ENCODE measurements at regions not wholly inside any gene's neighbourhood (a gene's known extent, or its start where the extent isn't known, plus 50 kb on each side); places are given as distances from the start of the nearest gene placed in this dataset.
A peak's percentile ranks its signal among the peaks of the same experiment; 100 is the strongest.

DNA sequence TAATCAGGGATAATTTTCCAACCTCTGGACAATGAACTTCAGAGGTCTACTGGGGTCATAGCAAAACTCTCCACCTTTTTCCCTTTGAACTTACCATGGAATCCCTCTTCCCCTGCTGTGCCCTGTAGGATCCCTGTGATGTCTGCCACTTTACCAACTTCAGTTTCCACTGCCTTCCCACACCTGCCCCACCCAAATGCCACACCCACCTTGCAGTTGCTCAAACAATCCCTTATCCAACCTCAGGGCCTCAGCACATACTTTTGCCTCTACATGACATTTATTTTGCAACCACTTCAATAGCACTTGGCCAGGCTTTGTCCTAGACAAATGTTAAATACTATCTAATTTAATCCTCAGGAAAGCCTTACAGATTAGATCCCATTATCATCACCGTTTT, 463.7 kb upstream of the WWC1 start:
- Histone ChIP-seq H3K36me3 (ENCODE audit: insufficient read depth, low read length) (no peaks in the 10 kb centered on the region), H2AFZ (ENCODE audit: low read depth, low read length) (no peak overlapping the region), H3K27ac (ENCODE audit: low read length) (no peak overlapping the region), H3K9me3 (ENCODE audit: low read length) (no peaks in the 10 kb centered on the region), H3K27me3 (ENCODE audit: insufficient read depth, low read depth, low read length) (no peaks in the 10 kb centered on the region), H3K9me2 (ENCODE audit: insufficient read depth, low read length) (no peaks in the 10 kb centered on the region), H3K79me2 (replicated peaks; ENCODE audit: insufficient read depth, low read length) (no peaks in the 10 kb centered on the region), H3K4me3 (ENCODE audit: low read length) (no peak overlapping the region), H3K9ac (ENCODE audit: low read length) (no peak overlapping the region), H3K4me2 (ENCODE audit: low read length) (no peak overlapping the region), H4K20me1 (ENCODE audit: insufficient read depth) (no peaks in the 10 kb centered on the region), H3F3A (ENCODE audit: insufficient read depth, low read length, poor library complexity, severe bottlenecking) (no peaks in the 10 kb centered on the region)
- no peak for TF ChIP-seq EP300 (conservative IDR thresholded peaks at IDR 0.05; ENCODE audit: poor library complexity, severe bottlenecking)
- no peak for TF ChIP-seq MXI1 (conservative IDR thresholded peaks at IDR 0.05; ENCODE audit: poor library complexity, severe bottlenecking)
- TF ChIP-seq RAD21 (conservative IDR thresholded peaks at IDR 0.05): no peak

DNA sequence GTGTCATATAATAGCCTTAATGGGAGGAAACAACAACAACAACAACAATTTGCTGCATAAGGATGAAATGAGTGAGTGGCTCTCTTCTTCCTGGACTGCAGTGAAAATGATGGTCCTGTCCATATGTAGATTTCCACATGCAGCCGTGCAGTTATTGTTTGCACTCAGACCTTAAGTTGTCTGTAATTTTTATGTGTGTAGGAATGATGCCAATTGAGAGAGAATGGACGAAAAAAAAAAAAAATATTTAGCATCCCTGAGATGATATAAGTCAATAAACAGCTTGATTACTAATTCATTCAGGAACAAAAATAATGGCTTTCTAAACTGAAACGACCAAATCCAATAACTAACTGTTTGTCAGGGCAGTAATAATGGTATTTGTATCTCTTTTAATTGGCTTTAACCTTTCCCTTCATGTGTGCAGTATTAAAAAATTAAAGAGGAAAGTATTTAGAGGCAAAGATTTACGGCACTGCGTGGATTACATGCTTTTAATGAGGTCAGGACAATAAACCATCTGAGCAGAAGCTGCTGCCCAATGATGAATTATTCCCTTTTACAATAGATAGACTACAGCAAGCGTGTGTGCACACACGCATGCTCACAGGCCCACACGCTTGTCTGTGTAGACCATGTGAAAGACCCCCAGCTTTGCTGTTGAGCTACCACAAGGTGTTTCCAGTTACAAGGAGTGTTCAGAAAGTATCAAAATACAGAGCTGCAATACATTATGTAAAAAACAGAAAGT, 459.5 kb upstream of the WWC1 start:
- no peaks in the 10 kb centered on the region for H4K20me1 ChIP-seq (ENCODE audit: insufficient read depth)
- H2AFZ ChIP-seq (ENCODE audit: low read depth, low read length): no peak overlapping the region
- no peak overlapping the region for H3K27ac ChIP-seq (ENCODE audit: low read length)
- H3K4me3 ChIP-seq (ENCODE audit: low read length): no peak overlapping the region
- no peaks in the 10 kb centered on the region for H3K79me2 ChIP-seq (replicated peaks; ENCODE audit: insufficient read depth, low read length)
- H3K36me3 ChIP-seq (ENCODE audit: insufficient read depth, low read length): no peaks in the 10 kb centered on the region
- no peaks in the 10 kb centered on the region for H3F3A ChIP-seq (ENCODE audit: insufficient read depth, low read length, poor library complexity, severe bottlenecking)
- TF ChIP-seq, protein P1, sequence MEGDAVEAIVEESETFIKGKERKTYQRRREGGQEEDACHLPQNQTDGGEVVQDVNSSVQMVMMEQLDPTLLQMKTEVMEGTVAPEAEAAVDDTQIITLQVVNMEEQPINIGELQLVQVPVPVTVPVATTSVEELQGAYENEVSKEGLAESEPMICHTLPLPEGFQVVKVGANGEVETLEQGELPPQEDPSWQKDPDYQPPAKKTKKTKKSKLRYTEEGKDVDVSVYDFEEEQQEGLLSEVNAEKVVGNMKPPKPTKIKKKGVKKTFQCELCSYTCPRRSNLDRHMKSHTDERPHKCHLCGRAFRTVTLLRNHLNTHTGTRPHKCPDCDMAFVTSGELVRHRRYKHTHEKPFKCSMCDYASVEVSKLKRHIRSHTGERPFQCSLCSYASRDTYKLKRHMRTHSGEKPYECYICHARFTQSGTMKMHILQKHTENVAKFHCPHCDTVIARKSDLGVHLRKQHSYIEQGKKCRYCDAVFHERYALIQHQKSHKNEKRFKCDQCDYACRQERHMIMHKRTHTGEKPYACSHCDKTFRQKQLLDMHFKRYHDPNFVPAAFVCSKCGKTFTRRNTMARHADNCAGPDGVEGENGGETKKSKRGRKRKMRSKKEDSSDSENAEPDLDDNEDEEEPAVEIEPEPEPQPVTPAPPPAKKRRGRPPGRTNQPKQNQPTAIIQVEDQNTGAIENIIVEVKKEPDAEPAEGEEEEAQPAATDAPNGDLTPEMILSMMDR (IDR thresholded peaks at IDR 0.05; ENCODE audit: poor library complexity, severe bottlenecking): no peak
- TF ChIP-seq POLR2AphosphoS5 (IDR thresholded peaks at IDR 0.05): peak; percentile 42
- no peak overlapping the region for H3K9ac ChIP-seq (ENCODE audit: low read length)
- no peak overlapping the region for H3K4me2 ChIP-seq (ENCODE audit: low read length)
- H3K9me3 ChIP-seq (ENCODE audit: low read length): no peaks in the 10 kb centered on the region
- H3K9me2 ChIP-seq (ENCODE audit: insufficient read depth, low read length): no peaks in the 10 kb centered on the region
- H3K27me3 ChIP-seq (ENCODE audit: insufficient read depth, low read depth, low read length): no peaks in the 10 kb centered on the region

GRCh38 chr5:167832609-167833008, 458.8 kb upstream of the WWC1 start:
- H4K20me1 ChIP-seq (ENCODE audit: insufficient read depth): no peaks in the 10 kb centered on the region
- no peak overlapping the region for H3K9ac ChIP-seq (ENCODE audit: low read length)
- no peak for TF ChIP-seq EP300 (conservative IDR thresholded peaks at IDR 0.05; ENCODE audit: poor library complexity, severe bottlenecking)
- no peak for TF ChIP-seq RAD21 (conservative IDR thresholded peaks at IDR 0.05)
- TF ChIP-seq EZH2 (IDR thresholded peaks at IDR 0.05; ENCODE audit: borderline replicate concordance, insufficient read depth, low read length, poor library complexity, severe bottlenecking): no peak
- TF ChIP-seq, protein P1 (IDR thresholded peaks at IDR 0.05; ENCODE audit: poor library complexity, severe bottlenecking): no peak
- TF ChIP-seq TAF1 (IDR thresholded peaks at IDR 0.05; ENCODE audit: low read depth): no peak
- TF ChIP-seq SMC3 (conservative IDR thresholded peaks at IDR 0.05; ENCODE audit: poor library complexity): no peak
- TF ChIP-seq REST (IDR thresholded peaks at IDR 0.05; ENCODE audit: borderline replicate concordance): no peak
- no peak for TF ChIP-seq POLR2AphosphoS5 (IDR thresholded peaks at IDR 0.05)
- TF ChIP-seq MXI1 (conservative IDR thresholded peaks at IDR 0.05; ENCODE audit: poor library complexity, severe bottlenecking): no peak
- H3K79me2 ChIP-seq (replicated peaks; ENCODE audit: insufficient read depth, low read length): no peaks in the 10 kb centered on the region
- H3K27me3 ChIP-seq (ENCODE audit: insufficient read depth, low read depth, low read length): no peaks in the 10 kb centered on the region
- H3K9me2 ChIP-seq (ENCODE audit: insufficient read depth, low read length): no peaks in the 10 kb centered on the region
- H3K9me3 ChIP-seq (ENCODE audit: low read length): no peaks in the 10 kb centered on the region
- no peak overlapping the region for H3K4me3 ChIP-seq (ENCODE audit: low read length)
- H3K4me2 ChIP-seq (ENCODE audit: low read length): no peak overlapping the region
- H3K27ac ChIP-seq (ENCODE audit: low read length): no peak overlapping the region
- no peaks in the 10 kb centered on the region for H3K36me3 ChIP-seq (ENCODE audit: insufficient read depth, low read length)
- no peak overlapping the region for H2AFZ ChIP-seq (ENCODE audit: low read depth, low read length)
- H3F3A ChIP-seq (ENCODE audit: insufficient read depth, low read length, poor library complexity, severe bottlenecking): no peaks in the 10 kb centered on the region
